NOMO-1 (cell line): ENCODE measurements at regions not wholly inside any gene's neighbourhood (a gene's known extent, or its start where the extent isn't known, plus 50 kb on each side); places are given as distances from the start of the nearest gene placed in this dataset.

Experiments used
- DNase-seq, 2 experiments: peaks; one replicate each; lab custom pipeline; 2025; ENCODE audit not compliant: unreplicated experiment in 2 of 2; lab: John Stamatoyannopoulos, UW

DNA sequence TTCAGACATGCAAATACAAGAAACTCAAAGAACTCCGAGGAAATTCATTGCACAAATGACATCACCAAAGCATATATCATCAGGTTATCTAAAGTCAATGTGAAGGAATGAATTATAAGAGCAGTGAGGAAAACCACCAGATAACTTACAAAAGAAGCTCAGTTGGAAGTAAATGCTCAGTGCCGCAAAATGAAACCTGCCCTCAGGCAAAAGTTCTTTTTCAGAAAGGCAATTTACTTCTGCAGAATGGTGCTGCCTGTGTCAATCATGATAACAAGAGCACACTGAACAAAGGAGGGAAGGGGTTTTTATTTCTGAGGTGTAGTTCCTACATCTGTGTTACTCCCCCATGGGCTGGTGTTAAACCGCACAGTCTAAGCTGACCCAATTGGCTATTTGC is 550.6 kb upstream of the SEMA3D start:
- DNase-seq: no peak

DNA sequence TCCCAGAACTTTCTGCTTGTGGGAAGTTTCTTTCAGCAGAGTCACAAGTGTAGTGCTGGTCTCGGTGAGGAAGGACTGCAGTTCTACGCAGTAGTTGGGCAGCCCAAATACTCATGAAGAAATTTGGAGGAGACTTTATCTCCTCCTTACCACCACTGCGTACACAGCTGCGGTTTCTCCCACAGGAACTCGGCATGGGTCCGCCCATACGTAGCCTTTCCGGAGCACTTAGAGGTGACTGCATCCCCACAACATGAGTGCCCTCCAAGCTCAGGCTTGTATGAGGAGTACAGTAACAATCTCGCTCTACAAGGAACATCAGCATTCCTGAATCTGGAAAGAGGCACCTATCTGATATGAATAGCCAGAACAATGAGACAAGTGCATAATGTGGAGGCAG is 549.2 kb upstream of the SEMA3D start:
- no peak for DNase-seq

DNA sequence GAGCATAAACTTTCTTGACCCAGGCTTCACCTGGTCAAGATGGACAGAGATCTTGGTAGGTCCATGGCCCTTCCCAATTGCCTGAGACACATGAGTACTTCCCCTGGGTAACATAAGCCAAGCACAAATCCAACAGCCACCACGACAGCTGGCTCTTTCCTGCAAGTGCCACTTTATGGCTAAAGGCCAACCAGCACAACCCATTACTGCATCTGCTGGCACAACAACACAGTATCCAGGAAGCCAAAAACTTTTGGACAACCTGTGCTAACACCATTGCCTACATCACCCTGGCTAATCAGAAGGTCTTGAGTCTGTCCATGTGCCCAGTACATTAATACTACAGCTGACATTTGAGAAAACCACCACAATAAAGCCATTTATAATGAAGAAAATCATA is 548.0 kb upstream of the SEMA3D start:
- DNase-seq: no peak

DNA sequence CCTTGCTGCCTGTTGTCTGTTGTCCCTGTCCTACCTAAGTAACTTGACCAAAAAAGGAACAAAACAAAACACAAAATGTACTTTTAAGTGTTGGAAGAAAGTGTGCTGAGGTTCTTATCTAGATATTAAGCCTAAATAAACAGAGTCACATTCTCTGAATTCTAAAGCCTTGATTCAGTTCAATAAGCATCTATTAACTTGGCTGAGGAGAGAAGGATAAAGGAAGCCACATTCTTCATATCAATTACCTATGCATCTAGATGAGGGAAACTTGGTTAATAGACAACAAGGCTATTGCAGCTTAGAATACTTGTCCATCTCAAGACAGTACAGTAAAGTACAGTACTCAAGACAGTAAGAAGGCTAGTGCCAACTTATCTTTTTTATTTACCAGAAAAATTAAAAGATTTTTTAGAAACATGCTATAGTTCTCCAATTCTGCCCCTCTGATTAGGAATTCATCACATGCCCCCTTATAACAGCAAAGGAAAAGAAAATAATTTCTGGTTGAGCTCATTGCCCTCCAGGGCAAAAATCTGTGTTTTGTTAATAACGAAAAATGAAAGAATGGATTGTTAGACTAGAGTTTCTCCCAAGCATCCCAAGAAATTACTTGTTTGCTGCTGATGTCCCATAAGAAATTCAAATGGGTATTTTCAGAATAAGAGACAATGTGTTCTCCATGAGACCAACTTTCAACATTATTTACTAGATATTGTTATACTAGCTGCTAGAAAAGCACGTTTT is 546.5 kb upstream of the SEMA3D start:
- no peak for DNase-seq

DNA sequence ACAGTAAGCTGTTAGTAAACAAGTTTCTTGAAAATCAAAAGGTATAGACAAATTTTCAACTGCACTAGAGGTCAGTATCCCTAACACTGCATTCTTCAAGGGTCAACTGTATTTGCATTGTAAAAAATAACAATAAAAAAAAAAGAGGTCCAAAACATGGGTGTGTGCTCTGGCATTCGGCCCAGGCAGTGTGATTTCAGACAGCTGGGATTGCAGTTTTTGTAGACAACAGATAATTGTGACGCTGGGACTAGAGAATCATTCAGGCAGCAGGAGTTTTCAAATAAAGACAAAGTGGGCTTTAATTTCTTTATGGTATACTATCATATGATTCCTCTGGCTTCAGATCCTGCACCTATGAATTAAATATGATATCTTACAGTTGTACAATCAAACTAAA is 543.2 kb upstream of the SEMA3D start:
- DNase-seq: no peak

DNA sequence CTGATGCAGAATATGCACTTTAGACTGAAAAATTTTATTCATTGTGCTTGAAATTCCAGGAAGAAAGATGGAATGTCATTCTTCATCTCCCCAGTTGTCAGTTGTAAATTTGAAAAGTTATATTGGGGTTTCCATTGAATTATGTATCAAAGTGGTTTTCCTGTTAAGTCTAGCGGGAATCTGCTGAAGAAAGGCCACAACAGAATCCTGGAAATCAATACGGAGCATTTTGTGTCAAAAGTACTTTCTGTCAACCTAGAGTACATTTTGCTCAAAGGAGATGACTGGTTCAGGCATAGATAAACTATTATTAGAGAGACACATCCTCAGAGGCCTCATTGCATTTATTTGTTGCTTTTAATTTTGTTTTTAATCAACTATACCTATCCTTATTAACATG is 538.2 kb upstream of the SEMA3D start:
- no peak for DNase-seq

DNA sequence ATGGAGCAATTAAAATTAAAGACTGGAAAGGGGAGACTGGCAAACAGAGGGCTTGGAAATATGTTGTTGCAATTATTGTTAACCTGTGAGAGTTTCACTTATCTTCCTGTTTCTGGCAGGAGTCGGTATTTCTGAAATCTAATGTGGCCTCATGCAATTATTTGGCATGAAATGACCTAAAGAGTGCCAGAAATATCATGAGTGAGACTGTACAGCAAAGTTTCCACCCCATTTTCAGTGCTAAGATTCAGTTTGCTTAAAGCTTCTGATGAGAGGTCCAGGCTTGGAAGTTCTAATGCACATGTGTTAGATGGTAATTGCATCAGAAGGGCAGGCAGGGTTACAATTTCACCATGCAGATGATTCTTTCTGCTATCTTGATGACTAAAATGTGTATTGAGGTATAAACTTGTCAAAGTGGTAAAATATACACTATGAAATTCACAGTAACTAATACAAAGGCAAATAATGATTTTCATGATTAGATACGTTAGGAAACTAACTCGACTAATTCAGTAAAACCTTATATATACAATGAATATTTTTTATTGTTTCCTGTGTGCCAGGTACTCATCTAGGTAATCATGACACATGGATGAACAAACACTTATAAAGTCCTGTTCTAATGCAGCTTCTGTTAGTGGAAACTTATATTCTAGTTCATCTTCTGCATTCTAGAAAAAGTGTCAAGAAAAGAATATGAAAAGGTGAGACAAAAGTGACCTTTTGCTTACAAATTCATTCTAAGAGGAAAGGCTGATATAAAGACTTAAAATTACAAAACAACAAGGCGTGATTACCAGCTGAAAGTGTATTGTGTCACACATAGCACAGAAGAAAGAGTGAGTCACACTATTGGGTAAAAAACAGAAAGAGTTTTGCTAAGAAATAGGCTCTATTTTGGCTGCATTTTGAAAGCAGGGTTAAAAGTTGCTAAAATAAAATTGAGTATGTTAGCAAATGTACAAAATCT is 533.4 kb upstream of the SEMA3D start:
- peak; percentile 86 to 100 for DNase-seq

DNA sequence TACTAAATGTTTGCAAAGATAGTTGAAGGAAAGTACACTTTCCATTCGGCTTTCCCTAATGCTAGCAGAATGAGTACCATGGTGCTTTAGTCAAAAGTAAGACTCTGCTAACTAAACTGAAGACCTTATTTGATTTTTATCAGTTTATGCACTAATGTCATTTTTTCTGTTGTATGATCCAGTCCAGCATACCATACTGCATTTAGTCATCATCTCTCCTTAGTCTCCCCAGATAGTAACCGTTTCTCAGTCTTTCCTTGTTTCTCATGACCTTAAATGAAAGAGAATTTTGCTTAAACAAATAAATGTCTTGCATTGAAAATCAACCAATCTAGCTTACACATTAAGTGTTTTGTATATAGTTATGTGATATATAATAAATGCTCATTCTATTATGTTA is 529.5 kb upstream of the SEMA3D start:
- no peak for DNase-seq

DNA sequence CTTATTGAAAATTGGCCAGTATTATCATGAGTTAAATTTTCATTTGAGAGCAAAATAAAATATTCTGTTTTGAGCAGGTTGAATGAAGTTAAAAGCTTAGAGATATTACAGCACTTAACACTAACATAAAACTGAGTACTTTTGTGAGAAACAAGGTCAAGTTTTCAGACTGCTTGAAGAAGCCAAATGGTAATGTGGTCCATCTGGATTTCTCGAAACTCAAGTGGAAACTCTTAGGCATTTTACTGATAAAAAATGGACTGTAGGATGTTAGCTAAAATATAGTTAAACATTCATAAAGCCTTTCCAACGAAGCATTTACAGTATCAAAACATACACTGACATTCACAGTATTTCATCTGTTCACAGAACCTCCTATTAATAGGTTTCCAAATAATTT is 528.1 kb upstream of the SEMA3D start:
- DNase-seq: no peak

DNA sequence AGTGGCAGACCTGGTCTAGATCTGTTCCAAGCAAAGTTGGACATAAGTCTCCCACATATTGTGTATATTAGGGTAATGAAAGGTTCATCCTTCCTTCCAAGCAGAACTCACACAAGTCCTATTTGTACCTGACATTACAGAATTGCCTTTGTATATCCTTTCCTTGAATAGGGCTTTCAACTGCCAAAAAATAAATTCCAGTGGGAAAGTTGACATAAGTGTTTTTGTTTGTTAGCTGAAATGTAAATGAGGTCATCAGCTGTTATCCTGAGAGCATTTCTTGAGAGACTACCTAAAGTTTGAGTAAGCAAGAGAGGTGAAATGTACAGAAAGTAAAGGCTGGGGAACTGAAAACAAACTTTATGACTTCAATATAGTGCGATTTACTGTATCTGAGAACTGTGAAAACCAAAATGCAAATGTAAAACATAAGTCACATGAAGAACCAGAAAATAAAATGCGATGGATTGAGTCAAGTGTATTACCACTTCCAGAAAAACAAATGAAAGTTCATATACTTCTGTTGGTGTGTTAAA is 527.3 kb upstream of the SEMA3D start:
- DNase-seq: no peak

DNA sequence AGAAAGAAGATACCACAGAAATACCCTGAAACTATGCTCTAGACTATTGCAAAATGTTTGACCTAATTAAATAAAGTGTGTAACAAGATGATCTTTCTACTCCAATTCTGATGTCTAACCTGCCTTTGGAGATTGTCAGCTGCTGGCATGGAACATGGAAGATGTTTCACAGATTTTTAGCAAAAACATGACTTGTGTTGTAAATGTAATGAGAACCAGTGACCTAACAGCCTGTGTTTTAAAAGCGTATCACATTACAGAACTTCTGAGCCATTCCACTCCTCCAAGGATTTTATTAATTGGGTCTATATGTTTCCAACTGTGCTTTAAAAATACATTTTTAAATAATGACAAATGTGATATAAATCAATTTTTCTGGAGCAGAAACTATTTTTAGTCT is 526.3 kb upstream of the SEMA3D start:
- no peak for DNase-seq

DNA sequence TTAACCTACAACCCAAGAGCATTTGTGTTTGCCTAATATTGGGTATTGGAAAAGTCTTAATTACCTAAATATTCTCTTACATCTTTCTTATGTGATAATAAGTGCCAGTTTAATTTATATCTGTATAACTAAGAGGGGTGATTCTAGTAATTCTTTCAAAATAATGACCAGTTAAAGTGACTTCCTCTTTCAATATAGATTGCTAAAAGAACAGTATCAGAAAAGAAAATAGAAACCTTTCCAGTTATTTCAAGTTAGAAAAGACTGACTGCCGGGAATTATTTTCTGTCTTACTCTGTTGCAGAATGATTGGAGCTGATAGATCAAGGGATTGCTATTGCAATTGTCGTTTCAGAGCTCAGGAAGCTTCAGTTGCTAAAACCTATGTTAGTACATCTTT is 525.0 kb upstream of the SEMA3D start:
- peak; percentile 16 to 91 for DNase-seq

DNA sequence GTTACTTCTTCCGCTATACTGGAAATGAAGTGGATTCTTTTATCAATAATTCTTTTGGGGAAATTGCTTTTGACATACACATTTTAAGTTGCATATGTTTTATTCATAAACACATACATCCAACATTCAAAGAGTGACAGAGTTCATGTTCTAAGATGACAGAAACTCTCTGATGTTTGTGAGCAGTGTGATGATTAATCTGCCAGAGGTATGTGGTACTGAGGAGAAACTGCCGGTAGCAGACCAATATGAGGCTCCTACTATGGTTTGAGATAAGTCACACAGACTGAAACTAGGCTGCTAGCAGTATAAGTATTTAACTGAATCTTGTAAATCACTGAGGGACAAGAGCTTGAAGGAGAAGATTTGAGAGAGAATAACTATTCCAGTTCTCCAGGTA is 524.1 kb upstream of the SEMA3D start:
- no peak for DNase-seq

DNA sequence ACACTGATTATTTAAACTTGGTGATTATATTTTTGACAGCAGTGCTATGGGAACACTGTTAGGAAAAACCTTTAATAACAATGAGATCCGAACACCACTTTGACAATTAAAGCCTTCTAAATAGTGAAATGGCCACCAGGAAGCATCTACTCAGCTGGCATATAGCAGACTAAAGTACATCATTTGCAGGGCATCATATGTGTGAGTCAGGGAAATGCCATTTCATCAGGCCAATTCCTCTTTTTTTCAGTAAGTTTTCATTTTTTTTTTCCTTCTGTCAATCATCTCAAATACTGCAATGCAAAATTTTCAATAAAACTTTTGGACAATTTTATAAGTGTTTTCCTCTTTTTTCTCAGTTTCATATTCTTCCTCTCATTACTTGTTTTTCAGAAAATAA is 521.4 kb upstream of the SEMA3D start:
- peak; percentile 63 to 90 for DNase-seq

DNA sequence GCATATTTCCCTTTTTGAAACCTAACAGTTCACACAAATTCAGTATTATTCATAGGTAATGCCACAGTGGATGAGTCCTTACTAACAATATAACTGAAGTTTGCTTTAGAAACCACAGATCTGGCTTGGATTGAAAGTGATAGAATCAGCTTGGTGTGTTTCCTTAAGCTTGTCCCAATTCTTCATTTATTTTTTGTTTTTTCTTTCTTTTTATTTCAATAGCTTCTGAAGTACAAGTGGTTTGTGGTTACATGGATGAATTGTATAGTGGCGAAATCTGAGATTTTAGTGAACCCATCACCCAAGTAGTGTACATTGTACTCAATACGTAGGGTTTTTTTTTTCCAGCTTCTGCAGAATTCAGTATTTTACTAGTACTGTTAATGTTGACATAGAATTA is 518.2 kb upstream of the SEMA3D start:
- DNase-seq: no peak

DNA sequence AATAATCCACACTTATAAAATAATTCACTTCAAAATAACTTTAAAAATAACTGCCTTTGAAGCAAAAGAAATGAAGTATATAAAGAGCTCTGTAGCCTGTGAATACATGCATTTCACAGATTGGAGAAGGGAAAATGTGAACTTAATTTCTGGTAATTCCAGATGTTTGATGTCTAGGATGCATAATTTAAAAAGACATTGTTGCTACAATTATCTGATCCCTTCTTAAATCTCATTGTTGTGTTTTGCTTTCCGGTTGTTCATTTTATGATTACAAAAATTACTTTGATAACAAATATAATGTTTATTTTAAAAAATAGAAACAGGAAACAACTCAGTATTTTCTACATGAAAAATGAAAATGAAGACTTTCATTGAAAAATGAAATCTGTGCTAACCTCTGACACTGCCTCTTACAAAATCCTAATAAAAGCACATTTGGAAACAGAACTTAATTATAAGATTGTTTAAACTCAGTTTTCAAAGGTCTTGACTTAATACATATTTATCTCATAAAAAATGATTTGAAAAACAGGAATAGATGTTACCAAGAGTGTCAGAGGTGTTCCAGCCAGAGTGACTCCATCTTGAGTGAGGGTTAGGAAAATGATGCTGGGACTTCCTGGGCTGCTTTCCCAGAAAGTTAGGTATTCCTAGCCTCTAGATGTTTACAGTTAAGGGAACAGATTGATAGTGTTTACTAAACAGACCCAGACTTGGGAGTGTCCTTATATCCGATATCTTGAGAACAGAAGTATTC is 516.6 kb upstream of the SEMA3D start:
- no peak for DNase-seq

DNA sequence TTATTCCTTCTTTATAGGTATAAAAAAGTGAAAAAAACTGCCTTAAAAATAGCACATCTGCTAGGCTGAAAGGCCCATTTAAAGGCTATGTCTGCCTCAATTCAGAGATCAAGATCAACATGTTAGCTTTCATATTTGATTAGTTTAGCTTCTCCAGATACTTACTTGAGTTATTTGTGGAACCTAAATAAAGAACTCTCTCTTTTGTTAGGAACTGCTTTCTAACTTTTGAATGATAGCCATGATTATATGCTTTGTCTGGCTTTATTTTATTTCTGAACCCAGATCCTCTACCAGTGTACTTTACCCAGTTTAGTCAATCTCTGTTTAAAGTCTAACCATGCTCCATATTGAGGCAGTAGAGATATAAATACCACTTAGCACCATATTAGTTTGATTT is 515.5 kb upstream of the SEMA3D start:
- DNase-seq: no peak

DNA sequence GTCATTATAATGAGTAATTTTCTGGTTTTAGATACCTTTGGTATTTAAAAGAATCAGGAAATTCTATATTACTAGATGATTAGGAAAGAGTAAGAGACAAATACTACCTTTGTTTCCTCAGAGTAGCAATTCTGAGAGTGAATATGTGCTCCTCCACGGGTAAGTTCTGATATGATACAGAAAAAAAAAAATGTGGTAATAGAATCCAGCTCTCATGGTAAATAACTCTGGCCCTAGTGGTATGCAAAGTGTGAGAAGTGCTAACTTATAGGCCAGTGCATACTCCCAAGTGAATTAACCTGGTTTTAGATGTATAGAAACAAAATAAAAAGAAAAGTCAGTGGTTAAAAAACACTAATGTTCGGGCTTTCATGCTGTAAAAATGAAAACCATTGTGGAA is 512.6 kb upstream of the SEMA3D start:
- DNase-seq: no peak

DNA sequence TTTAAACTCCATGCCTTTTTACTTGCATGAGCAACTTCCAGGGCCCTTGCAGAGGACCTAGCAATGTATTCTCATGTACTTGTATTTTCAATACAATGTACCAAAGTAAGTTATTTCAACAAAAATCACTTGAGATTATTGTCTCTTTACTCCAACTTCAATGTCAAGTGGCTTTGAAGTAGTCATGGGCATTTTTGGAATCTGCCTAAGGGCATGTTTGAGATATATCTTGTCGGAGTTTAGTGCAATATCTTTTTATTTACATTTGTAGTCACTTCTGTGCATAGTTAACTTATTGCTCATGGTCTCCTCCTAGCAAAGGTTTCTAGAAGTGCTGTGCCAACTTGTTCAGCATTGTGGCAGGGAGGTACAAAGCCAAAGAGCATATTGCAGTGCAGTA is 508.7 kb upstream of the SEMA3D start:
- DNase-seq: no peak

DNA sequence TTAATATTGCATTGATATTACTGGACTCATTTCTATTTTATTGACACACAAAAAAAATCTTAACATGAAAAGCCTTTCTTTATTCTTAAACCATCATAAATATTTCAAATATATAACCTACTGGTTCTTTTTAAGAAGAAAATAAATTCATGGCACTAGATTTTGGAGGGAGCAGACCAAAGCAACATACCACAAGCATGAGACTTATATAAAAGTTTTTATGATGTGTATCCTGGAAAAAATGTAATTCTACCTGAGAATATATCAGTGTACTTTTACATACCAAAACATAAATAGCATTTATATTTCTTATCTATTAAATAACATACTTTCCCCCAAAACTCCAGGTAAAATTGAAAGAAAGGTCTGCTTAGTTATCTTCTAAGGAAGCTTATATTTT is 508.2 kb upstream of the SEMA3D start:
- DNase-seq: no peak

DNA sequence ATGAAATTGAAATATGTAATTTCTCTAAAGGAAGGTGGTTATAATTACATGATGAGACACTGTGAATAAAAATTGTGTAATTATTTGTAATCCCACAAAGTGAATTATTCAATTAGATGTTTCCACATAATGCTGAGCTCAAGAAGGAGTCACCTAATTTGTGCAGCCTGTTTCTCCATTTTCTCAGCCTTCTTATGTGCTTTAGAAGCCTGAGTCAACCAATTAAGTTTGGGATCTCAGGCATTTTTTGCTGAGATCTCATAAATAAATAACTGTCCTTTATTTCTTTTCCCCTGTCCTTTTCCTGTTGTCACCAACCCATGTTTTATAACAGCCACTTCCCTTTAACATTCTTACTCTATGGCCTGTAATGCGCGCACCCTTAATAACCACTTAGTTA is 506.5 kb upstream of the SEMA3D start:
- DNase-seq: no peak
